Neural progenitor cell (in vitro differentiated cells): ENCODE measurements at regions not wholly inside any gene's neighbourhood (a gene's known extent, or its start where the extent isn't known, plus 50 kb on each side); places are given as distances from the start of the nearest gene placed in this dataset.

ENCODE experiments used
- CTCF ChIP-seq: fragments of 200-600 bp; sonication (generic); IDR thresholded peaks from 2 replicates; pipeline ENCODE4 v1.5.1; 2017; ENCODE audit warnings: antibody characterized with exemption, mild to moderate bottlenecking
- EZH2phosphoT487 ChIP-seq: fragments of 200-600 bp; sonication (generic); IDR thresholded peaks from 2 replicates; pipeline ENCODE4 v1.6.1; 2017; ENCODE audit warnings: antibody characterized with exemption

GRCh38 chr2:234821946-234822475, 129.8 kb upstream of the SH3BP4 start:
- TF ChIP-seq CTCF (no peak), EZH2phosphoT487 (no peak)
